Neuronal stem cell (in vitro differentiated cells): ENCODE measurements at regions not wholly inside any gene's neighbourhood (a gene's known extent, or its start where the extent isn't known, plus 50 kb on each side); places are given as distances from the start of the nearest gene placed in this dataset.

Experiments
- DNase-seq: peaks from one replicate; pipeline ENCODE4 v3.0.0-alpha.2; 2013; ENCODE audit warnings: low spot score
- H2AFZ ChIP-seq: one replicate; pipeline ENCODE4 v1.6.1; 2013; ENCODE audit warnings: mild to moderate bottlenecking, low read length, inconsistent platforms
- H2AK5ac ChIP-seq: 2 replicates; pipeline ENCODE4 v1.6.1; 2013; ENCODE audit warnings: low read depth, mild to moderate bottlenecking, inconsistent platforms, low read length, moderate library complexity, mixed read lengths
- H2BK120ac ChIP-seq: 2 replicates; pipeline ENCODE4 v1.6.1; 2013; ENCODE audit warnings: low read depth, mild to moderate bottlenecking, inconsistent platforms, low read length, moderate library complexity, mixed read lengths
- H2BK12ac ChIP-seq: one replicate; pipeline ENCODE4 v1.6.1; 2013; ENCODE audit warnings: low read length, inconsistent platforms
- H2BK15ac ChIP-seq: 2 replicates; pipeline ENCODE4 v1.6.1; 2013; ENCODE audit warnings: mild to moderate bottlenecking, low read length, inconsistent platforms, mixed read lengths
- H2BK5ac ChIP-seq: one replicate; pipeline ENCODE4 v1.6.1; 2013; ENCODE audit warnings: inconsistent platforms, mild to moderate bottlenecking, low read length, moderate library complexity
- H3K14ac ChIP-seq: one replicate; pipeline ENCODE4 v1.6.1; 2013; ENCODE audit warnings: low read length, inconsistent platforms
- H3K18ac ChIP-seq: 2 replicates; pipeline ENCODE4 v1.6.1; 2013; ENCODE audit warnings: low read length, inconsistent platforms
- H3K23ac ChIP-seq: 2 replicates; pipeline ENCODE4 v1.6.1; 2013; ENCODE audit warnings: low read depth, mild to moderate bottlenecking, mixed read lengths, low read length, inconsistent platforms; ENCODE audit not compliant: poor library complexity
- H3K27ac ChIP-seq: replicated peaks from 3 replicates; pipeline ENCODE4 v1.5.1; 2013; ENCODE audit warnings: low read length, inconsistent platforms
- H3K27me3 ChIP-seq, 3 experiments: 2 replicates each; pipeline ENCODE4 v1.6.1; 2013; ENCODE audit warnings: low read length in 3 of 3, mild to moderate bottlenecking in 2 of 3, inconsistent platforms in 1 of 3, low read depth in 1 of 3, mixed read lengths in 1 of 3, moderate library complexity in 1 of 3; ENCODE audit not compliant: control insufficient read depth in 3 of 3, insufficient read depth in 3 of 3
- H3K36me3 ChIP-seq, 2 donors: replicated peaks in 1 of 2; 2 replicates each; pipeline ENCODE4 v1.6.1; 2013; ENCODE audit warnings: low read length in 2 of 2; ENCODE audit not compliant: control insufficient read depth in 2 of 2, insufficient read depth in 2 of 2
- H3K4ac ChIP-seq: 2 replicates; pipeline ENCODE4 v1.6.1; 2013; ENCODE audit warnings: inconsistent platforms, mild to moderate bottlenecking, low read length, moderate library complexity
- H3K4me1 ChIP-seq, 2 donors: 1 replicate in 1 of 2; 2 replicates in 1 of 2; pipeline ENCODE4 v1.6.1; 2013; ENCODE audit warnings: low read length in 2 of 2, low read depth in 1 of 2; ENCODE audit not compliant: control insufficient read depth in 2 of 2, insufficient read depth in 1 of 2
- H3K4me2 ChIP-seq: one replicate; pipeline ENCODE4 v1.6.1; 2013; ENCODE audit warnings: mild to moderate bottlenecking, low read length, inconsistent platforms; ENCODE audit not compliant: insufficient read depth, poor library complexity, severe bottlenecking
- H3K4me3 ChIP-seq, 2 donors: 2 replicates each; pipeline ENCODE4 v1.5.1; 2013; ENCODE audit warnings: low read length in 2 of 2, mild to moderate bottlenecking in 2 of 2, inconsistent platforms in 1 of 2, moderate library complexity in 1 of 2
- H3K79me1 ChIP-seq: one replicate; pipeline ENCODE4 v1.6.1; 2013; ENCODE audit warnings: low read depth, mild to moderate bottlenecking, inconsistent platforms, low read length, moderate library complexity
- H3K9ac ChIP-seq: one replicate; pipeline ENCODE4 v1.6.1; 2013; ENCODE audit warnings: mild to moderate bottlenecking, low read depth, low read length, inconsistent platforms; ENCODE audit not compliant: poor library complexity
- H3K9me3 ChIP-seq, 2 donors: replicated peaks in 1 of 2; 2 replicates each; pipeline versions ENCODE3 to v1.6.1; 2013; ENCODE audit warnings: low read length in 2 of 2, mild to moderate bottlenecking in 2 of 2, inconsistent platforms in 1 of 2, low read depth in 1 of 2, mixed read lengths in 1 of 2, moderate library complexity in 1 of 2; ENCODE audit not compliant: control insufficient read depth in 2 of 2, insufficient read depth in 1 of 2
- H4K8ac ChIP-seq: one replicate; pipeline ENCODE4 v1.6.1; 2013; ENCODE audit warnings: low read depth, mild to moderate bottlenecking, inconsistent platforms, low read length, moderate library complexity
- H4K91ac ChIP-seq: one replicate; pipeline ENCODE4 v1.6.1; 2013; ENCODE audit warnings: low read length, low read depth, mild to moderate bottlenecking, inconsistent platforms; ENCODE audit not compliant: poor library complexity
- WGBS, 2 donors: extraction: QIAGEN DNeasy Blood & Tissue Kit; methylation state at CpG; one replicate each; pipeline ENCODE4 v1.1.7; 2013; ENCODE audit warnings: missing lambda C conversion rate in 2 of 2, mixed read lengths in 1 of 2; ENCODE audit not compliant: insufficient read length in 2 of 2, insufficient replicate concordance in 1 of 2; ENCODE audit errors: extremely low coverage in 2 of 2; 5-methylcytosine and 5-hydroxymethylcytosine counted together

GRCh38 chr11:98587884-98588283, 432.9 kb upstream of the CNTN5 start:
- H3K23ac ChIP-seq: no peak overlapping the region
- no peak overlapping the region for H2AK5ac ChIP-seq
- no peak overlapping the region for H2BK5ac ChIP-seq
- no peaks in the 10 kb centered on the region for H3K27me3 ChIP-seq
- no peak for DNase-seq
- H3K36me3 ChIP-seq: no peaks in the 10 kb centered on the region
- H3K9ac ChIP-seq: no peak overlapping the region
- no peaks in the 10 kb centered on the region for H3K4me1 ChIP-seq
- no peak overlapping the region for H2BK15ac ChIP-seq
- no peak overlapping the region for H3K4ac ChIP-seq
- H3K14ac ChIP-seq: no peak overlapping the region
- no peak overlapping the region for H2BK120ac ChIP-seq
- no peak overlapping the region for H4K91ac ChIP-seq
- no peak overlapping the region for H4K8ac ChIP-seq
- no peak overlapping the region for H3K18ac ChIP-seq
- H3K4me3 ChIP-seq: no peak overlapping the region
- no peak overlapping the region for H3K27ac ChIP-seq
- H2AFZ ChIP-seq: no peak overlapping the region
- H2BK12ac ChIP-seq: no peak overlapping the region
- no peaks in the 10 kb centered on the region for H3K9me3 ChIP-seq
- H3K79me1 ChIP-seq: no peaks in the 10 kb centered on the region
- H3K4me2 ChIP-seq: no peak overlapping the region

GRCh38 chr11:98589967-98590366, 430.8 kb upstream of the CNTN5 start:
- no peak overlapping the region for H4K91ac ChIP-seq
- H3K9me3 ChIP-seq: no peaks in the 10 kb centered on the region
- H3K27me3 ChIP-seq: no peaks in the 10 kb centered on the region
- H3K4me3 ChIP-seq: no peak overlapping the region
- H2BK15ac ChIP-seq: no peak overlapping the region
- H2BK5ac ChIP-seq: no peak overlapping the region
- no peak overlapping the region for H3K9ac ChIP-seq
- no CpG with 5 or more reads among the region's 5 CpGs for WGBS, 2 donors
- no peaks in the 10 kb centered on the region for H3K4me1 ChIP-seq
- H3K14ac ChIP-seq: no peak overlapping the region
- no peak overlapping the region for H2BK12ac ChIP-seq
- no peak overlapping the region for H4K8ac ChIP-seq
- H2BK120ac ChIP-seq: no peak overlapping the region
- no peak overlapping the region for H2AFZ ChIP-seq
- DNase-seq: no peak
- no peak overlapping the region for H3K4me2 ChIP-seq
- no peaks in the 10 kb centered on the region for H3K79me1 ChIP-seq
- H3K36me3 ChIP-seq: no peaks in the 10 kb centered on the region
- no peak overlapping the region for H2AK5ac ChIP-seq
- no peak overlapping the region for H3K27ac ChIP-seq
- H3K4ac ChIP-seq: no peak overlapping the region
- H3K18ac ChIP-seq: no peak overlapping the region
- H3K23ac ChIP-seq: no peak overlapping the region

GRCh38 chr11:98600103-98600502, 420.6 kb upstream of the CNTN5 start:
- Histone ChIP-seq H3K14ac (no peak overlapping the region), H3K27me3 (no peaks in the 10 kb centered on the region), H3K9me3 (no peaks in the 10 kb centered on the region), H3K4me3 (no peak overlapping the region), H2BK5ac (no peak overlapping the region), H3K18ac (no peak overlapping the region), H4K8ac (no peak overlapping the region), H3K36me3 (no peaks in the 10 kb centered on the region), H3K27ac (no peak overlapping the region), H3K4me1 (no peaks in the 10 kb centered on the region), H3K79me1 (no peaks in the 10 kb centered on the region), H3K4ac (no peak overlapping the region), H2AK5ac (no peak overlapping the region), H2BK15ac (no peak overlapping the region), H2BK12ac (no peak overlapping the region), H2BK120ac (no peak overlapping the region), H2AFZ (no peak overlapping the region), H3K4me2 (no peak overlapping the region), H3K23ac (no peak overlapping the region), H4K91ac (no peak overlapping the region), H3K9ac (no peak overlapping the region)
- no CpG with 5 or more reads among the region's 3 CpGs for WGBS, 2 donors
- DNase-seq: no peak

- no CpG with 5 or more reads among the region's 8 CpGs for WGBS, 2 donors
- no peak for DNase-seq
- H2BK15ac ChIP-seq: no peak overlapping the region
These were observed 419.7 kb upstream of the CNTN5 start for GRCh38 chr11:98600786-98601773.

More at GRCh38 chr11:98600786-98601773, 419.7 kb upstream of the CNTN5 start:
- H2BK12ac ChIP-seq: no peak overlapping the region
- H3K27me3 ChIP-seq: no peaks in the 10 kb centered on the region
- no peak overlapping the region for H2AK5ac ChIP-seq
- no peak overlapping the region for H4K91ac ChIP-seq
- no peak overlapping the region for H4K8ac ChIP-seq
- no peak overlapping the region for H3K27ac ChIP-seq
- H3K18ac ChIP-seq: no peak overlapping the region
- H2BK120ac ChIP-seq: no peak overlapping the region
- H3K4me3 ChIP-seq: no peak overlapping the region
- no peak overlapping the region for H2AFZ ChIP-seq
- H3K23ac ChIP-seq: no peak overlapping the region
- no peaks in the 10 kb centered on the region for H3K36me3 ChIP-seq
- H3K79me1 ChIP-seq: no peaks in the 10 kb centered on the region
- H2BK5ac ChIP-seq: no peak overlapping the region
- H3K9me3 ChIP-seq: no peaks in the 10 kb centered on the region
- H3K14ac ChIP-seq: no peak overlapping the region
- no peak overlapping the region for H3K9ac ChIP-seq
- no peak overlapping the region for H3K4ac ChIP-seq
- no peaks in the 10 kb centered on the region for H3K4me1 ChIP-seq
- H3K4me2 ChIP-seq: no peak overlapping the region
